DND-41 (cell line): ENCODE measurements at regions not wholly inside any gene's neighbourhood (a gene's known extent, or its start where the extent isn't known, plus 50 kb on each side); places are given as distances from the start of the nearest gene placed in this dataset.
"Not testable (repeated sequence)": the region's sequence is repeated elsewhere in the genome, so short reads cannot be mapped to it uniquely, and the experiment has no call there.

ENCODE experiments used
- ATAC-seq: fragments of 200-7000 bp; cut with Tn5 transposase; 3 replicates; pipeline ENCODE4 v1.9.1; 2021; ENCODE audit warnings: low read depth; ENCODE audit not compliant: insufficient read depth
- DNase-seq: peaks from one replicate; pipeline ENCODE4 v3.0.0-alpha.2; 2020
- H2AFZ ChIP-seq: 2 replicates; pipeline ENCODE4 v1.6.0; 2012; ENCODE audit warnings: low read depth, low read length
- H3K27ac ChIP-seq: 2 replicates; pipeline ENCODE4 v1.5.1; 2012; ENCODE audit warnings: low read length, inconsistent platforms
- H3K27me3 ChIP-seq: fragments of 200-600 bp; sonication (generic); 2 replicates; pipeline ENCODE4 v1.6.0; 2012; ENCODE audit warnings: low read length, mild to moderate bottlenecking, inconsistent platforms; ENCODE audit not compliant: insufficient read depth, poor library complexity
- H3K36me3 ChIP-seq: 2 replicates; pipeline ENCODE4 v1.5.1; 2012; ENCODE audit warnings: low read length, inconsistent platforms; ENCODE audit not compliant: insufficient read depth
- H3K4me1 ChIP-seq: 2 replicates; pipeline ENCODE4 v1.5.1; 2012; ENCODE audit warnings: mild to moderate bottlenecking, low read length; ENCODE audit not compliant: insufficient read depth
- H3K4me2 ChIP-seq: 2 replicates; pipeline ENCODE4 v1.6.0; 2012; ENCODE audit warnings: mild to moderate bottlenecking, moderate library complexity, low read length, inconsistent platforms; ENCODE audit not compliant: insufficient read depth
- H3K4me3 ChIP-seq, 2 experiments: fragments of 200-600 bp in 1 of 2; shearing (Covaris generic) in 1 of 2; 2 replicates each; pipeline ENCODE4 v1.5.1; 2012 to 2016; ENCODE audit warnings: inconsistent platforms in 2 of 2, low read length in 2 of 2, mild to moderate bottlenecking in 2 of 2, low read depth in 1 of 2, moderate library complexity in 1 of 2
- H3K79me2 ChIP-seq: 2 replicates; pipeline ENCODE4 v1.6.0; 2012; ENCODE audit warnings: low read length, inconsistent platforms; ENCODE audit not compliant: insufficient read depth
- H3K9ac ChIP-seq: 2 replicates; pipeline ENCODE4 v1.6.0; 2012; ENCODE audit warnings: low read depth, mild to moderate bottlenecking, inconsistent platforms, low read length, moderate library complexity
- H3K9me3 ChIP-seq: 2 replicates; pipeline ENCODE4 v1.5.1; 2012; ENCODE audit warnings: low read length, moderate library complexity, mild to moderate bottlenecking, inconsistent platforms; ENCODE audit not compliant: insufficient read depth, severe bottlenecking
- H4K20me1 ChIP-seq: 2 replicates; pipeline ENCODE4 v1.6.0; 2012; ENCODE audit warnings: low read length; ENCODE audit not compliant: insufficient read depth
- EZH2 ChIP-seq: IDR thresholded peaks from 3 replicates; pipeline ENCODE4 v1.6.1; 2012; ENCODE audit warnings: borderline replicate concordance, low read depth, mild to moderate bottlenecking, moderate library complexity, low read length, inconsistent platforms; ENCODE audit not compliant: severe bottlenecking
- TF ChIP-seq, protein P1 (sequence below): IDR thresholded peaks from 2 replicates; pipeline ENCODE4 v1.5.1; 2012; ENCODE audit warnings: borderline replicate concordance, low read length, moderate library complexity, mild to moderate bottlenecking; ENCODE audit not compliant: poor library complexity, severe bottlenecking; ENCODE audit errors: extremely low read depth

DNA sequence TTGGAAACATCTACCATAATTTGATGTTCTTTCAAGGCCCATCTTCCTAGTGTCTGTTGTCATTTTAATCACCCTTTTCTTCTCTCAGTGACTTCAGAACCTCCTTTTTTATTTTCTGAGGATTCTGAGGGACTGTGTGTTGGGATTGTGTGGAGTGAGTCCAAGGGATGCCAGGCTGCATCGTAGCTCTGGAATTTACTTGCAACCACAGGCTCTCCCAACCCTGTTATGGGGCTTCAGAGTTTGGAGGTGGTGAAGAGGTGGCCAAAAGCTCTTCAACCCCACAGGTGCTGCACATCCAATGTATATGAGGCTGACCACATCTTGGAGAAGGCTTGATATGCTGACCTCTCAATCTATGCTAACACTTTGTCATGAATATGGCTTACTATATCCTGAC, 79.5 kb upstream of the GPR141 start:
- no peak overlapping the region for H3K4me2 ChIP-seq
- DNase-seq (no peak), ATAC-seq (no peak)
- H4K20me1 ChIP-seq, result no peaks in the 10 kb centered on the region
- H3K4me3 ChIP-seq, result no peak overlapping the region
- no peak overlapping the region for H3K9ac ChIP-seq
- no peak overlapping the region for H3K27ac ChIP-seq
- no peaks in the 10 kb centered on the region for H3K79me2 ChIP-seq
- TF ChIP-seq, protein P1, sequence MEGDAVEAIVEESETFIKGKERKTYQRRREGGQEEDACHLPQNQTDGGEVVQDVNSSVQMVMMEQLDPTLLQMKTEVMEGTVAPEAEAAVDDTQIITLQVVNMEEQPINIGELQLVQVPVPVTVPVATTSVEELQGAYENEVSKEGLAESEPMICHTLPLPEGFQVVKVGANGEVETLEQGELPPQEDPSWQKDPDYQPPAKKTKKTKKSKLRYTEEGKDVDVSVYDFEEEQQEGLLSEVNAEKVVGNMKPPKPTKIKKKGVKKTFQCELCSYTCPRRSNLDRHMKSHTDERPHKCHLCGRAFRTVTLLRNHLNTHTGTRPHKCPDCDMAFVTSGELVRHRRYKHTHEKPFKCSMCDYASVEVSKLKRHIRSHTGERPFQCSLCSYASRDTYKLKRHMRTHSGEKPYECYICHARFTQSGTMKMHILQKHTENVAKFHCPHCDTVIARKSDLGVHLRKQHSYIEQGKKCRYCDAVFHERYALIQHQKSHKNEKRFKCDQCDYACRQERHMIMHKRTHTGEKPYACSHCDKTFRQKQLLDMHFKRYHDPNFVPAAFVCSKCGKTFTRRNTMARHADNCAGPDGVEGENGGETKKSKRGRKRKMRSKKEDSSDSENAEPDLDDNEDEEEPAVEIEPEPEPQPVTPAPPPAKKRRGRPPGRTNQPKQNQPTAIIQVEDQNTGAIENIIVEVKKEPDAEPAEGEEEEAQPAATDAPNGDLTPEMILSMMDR, result no peak
- no peak for TF ChIP-seq EZH2
- H3K36me3 ChIP-seq, result no peaks in the 10 kb centered on the region
- no peak overlapping the region for H2AFZ ChIP-seq
- no peaks in the 10 kb centered on the region for H3K27me3 ChIP-seq
- H3K9me3 ChIP-seq, result no peaks in the 10 kb centered on the region
- no peaks in the 10 kb centered on the region for H3K4me1 ChIP-seq

GRCh38 chr7:37617406-37617805, 66.2 kb upstream of the GPR141 start:
- not testable (repeated sequence) for H3K4me2 ChIP-seq, H3K27ac ChIP-seq, H3K27me3 ChIP-seq, H3K79me2 ChIP-seq, DNase-seq, H3K4me3 ChIP-seq, H3K9me3 ChIP-seq, ATAC-seq, H2AFZ ChIP-seq, H3K9ac ChIP-seq, H3K36me3 ChIP-seq, H4K20me1 ChIP-seq, H3K4me1 ChIP-seq

DNA sequence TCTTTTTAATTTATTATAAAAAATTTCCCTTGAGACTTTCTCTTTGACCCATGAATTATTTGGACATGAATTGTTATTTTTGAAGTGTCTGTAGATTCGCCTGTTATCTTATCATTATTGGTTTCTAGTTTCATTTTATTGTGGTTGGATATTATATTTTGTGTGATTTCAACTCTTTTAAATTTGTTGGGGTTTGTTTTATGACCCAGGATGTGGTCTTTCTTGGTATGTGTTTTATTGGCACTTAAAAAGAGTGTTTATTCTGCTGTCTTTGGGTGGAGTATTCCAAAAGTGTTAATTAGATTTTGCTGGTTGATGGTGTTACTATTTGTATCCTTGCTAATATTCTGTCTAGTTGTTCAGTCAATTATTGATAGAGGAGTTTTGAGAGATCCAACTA, 50.5 kb upstream of the GPR141 start:
- ATAC-seq (no peak), DNase-seq (no peak)
- no peaks in the 10 kb centered on the region for H3K4me1 ChIP-seq
- H3K27ac ChIP-seq, result no peak overlapping the region
- no peak overlapping the region for H3K4me2 ChIP-seq
- no peaks in the 10 kb centered on the region for H3K79me2 ChIP-seq
- H3K9me3 ChIP-seq, result no peaks in the 10 kb centered on the region
- no peak overlapping the region for H3K4me3 ChIP-seq
- H3K27me3 ChIP-seq, result no peaks in the 10 kb centered on the region
- TF ChIP-seq, protein P1, result no peak
- no peak for TF ChIP-seq EZH2
- no peaks in the 10 kb centered on the region for H3K36me3 ChIP-seq
- no peak overlapping the region for H2AFZ ChIP-seq
- no peaks in the 10 kb centered on the region for H4K20me1 ChIP-seq
- no peak overlapping the region for H3K9ac ChIP-seq
